ENCODE measurements at regions not wholly inside any gene's neighbourhood (a gene's known extent, or its start where the extent isn't known, plus 50 kb on each side); places are given as distances from the start of the nearest gene placed in this dataset.

DNA sequence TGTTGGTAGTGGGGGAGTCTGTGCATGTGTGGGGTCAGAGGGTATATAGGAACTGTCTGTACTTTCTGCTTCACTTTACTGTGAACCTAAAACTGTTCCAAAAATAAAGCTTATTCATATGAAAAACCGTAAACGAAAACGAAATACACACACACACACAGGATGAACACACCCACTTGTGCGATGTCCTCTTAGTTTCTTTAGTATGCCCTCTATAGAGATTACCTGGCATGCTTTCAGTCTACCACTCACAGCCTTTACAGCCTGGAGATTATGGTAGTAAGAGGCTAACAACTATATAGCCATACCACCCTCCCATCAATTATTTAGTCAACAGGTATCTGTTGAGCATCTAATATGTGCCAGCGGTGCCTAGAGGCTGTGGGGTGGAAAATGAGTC lies 60.0 kb upstream of the UBE3A start:
- TF ChIP-seq, protein P1, sequence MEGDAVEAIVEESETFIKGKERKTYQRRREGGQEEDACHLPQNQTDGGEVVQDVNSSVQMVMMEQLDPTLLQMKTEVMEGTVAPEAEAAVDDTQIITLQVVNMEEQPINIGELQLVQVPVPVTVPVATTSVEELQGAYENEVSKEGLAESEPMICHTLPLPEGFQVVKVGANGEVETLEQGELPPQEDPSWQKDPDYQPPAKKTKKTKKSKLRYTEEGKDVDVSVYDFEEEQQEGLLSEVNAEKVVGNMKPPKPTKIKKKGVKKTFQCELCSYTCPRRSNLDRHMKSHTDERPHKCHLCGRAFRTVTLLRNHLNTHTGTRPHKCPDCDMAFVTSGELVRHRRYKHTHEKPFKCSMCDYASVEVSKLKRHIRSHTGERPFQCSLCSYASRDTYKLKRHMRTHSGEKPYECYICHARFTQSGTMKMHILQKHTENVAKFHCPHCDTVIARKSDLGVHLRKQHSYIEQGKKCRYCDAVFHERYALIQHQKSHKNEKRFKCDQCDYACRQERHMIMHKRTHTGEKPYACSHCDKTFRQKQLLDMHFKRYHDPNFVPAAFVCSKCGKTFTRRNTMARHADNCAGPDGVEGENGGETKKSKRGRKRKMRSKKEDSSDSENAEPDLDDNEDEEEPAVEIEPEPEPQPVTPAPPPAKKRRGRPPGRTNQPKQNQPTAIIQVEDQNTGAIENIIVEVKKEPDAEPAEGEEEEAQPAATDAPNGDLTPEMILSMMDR (IDR thresholded peaks at IDR 0.05): no peak
- TF ChIP-seq EP300 (IDR thresholded peaks at IDR 0.05): no peak
- no peak for TF ChIP-seq POLR2A (IDR thresholded peaks at IDR 0.05)
- TF ChIP-seq POLR2AphosphoS5 (IDR thresholded peaks at IDR 0.05): no peak

Measured in suprapubic skin (tissue), 4 donors.